SU-DHL-6 (cell line): ENCODE measurements at regions not wholly inside any gene's neighbourhood (a gene's known extent, or its start where the extent isn't known, plus 50 kb on each side); places are given as distances from the start of the nearest gene placed in this dataset.

Experiments
- H2AFZ ChIP-seq: fragments of 200-600 bp; sonication (generic); 2 replicates; pipeline ENCODE4 v1.6.1; 2014; ENCODE audit warnings: low read depth, mild to moderate bottlenecking, moderate library complexity, mixed read lengths, antibody characterized with exemption, low read length; ENCODE audit not compliant: severe bottlenecking
- H3F3A ChIP-seq: fragments of 200-600 bp; shearing (Covaris generic); 2 replicates; pipeline ENCODE4 v1.6.0; 2016; ENCODE audit warnings: antibody characterized with exemption, mild to moderate bottlenecking; ENCODE audit not compliant: insufficient read depth
- H3K27ac ChIP-seq: fragments of 200-600 bp; sonication (generic); 2 replicates; pipeline ENCODE4 v1.5.1; 2016; ENCODE audit warnings: low read depth, mild to moderate bottlenecking, low read length, moderate library complexity, mixed read lengths
- H3K27me3 ChIP-seq: fragments of 200-600 bp; sonication (generic), shearing (Covaris generic); 2 replicates; pipeline ENCODE4 v1.6.0; 2014; ENCODE audit warnings: mild to moderate bottlenecking, low read length
- H3K36me3 ChIP-seq: fragments of 200-600 bp; sonication (generic); 2 replicates; pipeline ENCODE4 v1.6.1; 2014; ENCODE audit warnings: mild to moderate bottlenecking, low read length, mixed read lengths
- H3K4me2 ChIP-seq: fragments of 300-600, 200-600 bp; shearing (Covaris generic), sonication (generic); 2 replicates; pipeline ENCODE4 v1.6.0; 2014; ENCODE audit warnings: low read length, low read depth, mild to moderate bottlenecking; ENCODE audit not compliant: poor library complexity, severe bottlenecking
- H3K4me3 ChIP-seq: fragments of 200-600 bp; sonication (generic); 2 replicates; pipeline ENCODE4 v1.5.1; 2014; ENCODE audit warnings: antibody characterized with exemption, low read length, mild to moderate bottlenecking, mixed read lengths; ENCODE audit not compliant: insufficient read depth, poor library complexity, severe bottlenecking
- H3K79me2 ChIP-seq: fragments of 200-600 bp; sonication (generic); 2 replicates; pipeline ENCODE4 v1.6.1; 2014; ENCODE audit warnings: mild to moderate bottlenecking, low read length, moderate library complexity; ENCODE audit not compliant: insufficient read depth
- H3K9ac ChIP-seq: fragments of 200-600 bp; sonication (generic); 2 replicates; pipeline ENCODE4 v1.7.0; 2014; ENCODE audit warnings: mild to moderate bottlenecking, low read length
- H3K9me2 ChIP-seq: fragments of 200-600 bp; sonication (generic); replicated peaks from 2 replicates; pipeline ENCODE4 v1.6.1; 2014; ENCODE audit warnings: low read length; ENCODE audit not compliant: insufficient read depth
- H3K9me3 ChIP-seq: fragments of 200-600 bp; sonication (generic); 2 replicates; pipeline ENCODE4 v1.6.1; 2014; ENCODE audit warnings: low read length, mixed read lengths; ENCODE audit not compliant: insufficient read depth
- H4K20me1 ChIP-seq: fragments of 200-600 bp; sonication (generic); 2 replicates; pipeline ENCODE4 v1.6.1; 2014; ENCODE audit warnings: low read depth, mild to moderate bottlenecking, antibody characterized with exemption, low read length, moderate library complexity, mixed read lengths
- CTCF ChIP-seq: fragments of 200-600 bp; sonication (generic); IDR thresholded peaks from one replicate; pipeline ENCODE4 v1.5.1; 2017; ENCODE audit warnings: antibody characterized with exemption, mild to moderate bottlenecking, low read length, moderate library complexity; ENCODE audit not compliant: insufficient read depth, poor library complexity, severe bottlenecking
- EZH2phosphoT487 ChIP-seq: fragments of 200-600 bp; sonication (generic), shearing (Covaris generic); conservative IDR thresholded peaks from 2 replicates; pipeline ENCODE4 v1.6.1; 2018; ENCODE audit warnings: mild to moderate bottlenecking, antibody characterized with exemption, low read length, moderate library complexity, mixed read lengths

DNA sequence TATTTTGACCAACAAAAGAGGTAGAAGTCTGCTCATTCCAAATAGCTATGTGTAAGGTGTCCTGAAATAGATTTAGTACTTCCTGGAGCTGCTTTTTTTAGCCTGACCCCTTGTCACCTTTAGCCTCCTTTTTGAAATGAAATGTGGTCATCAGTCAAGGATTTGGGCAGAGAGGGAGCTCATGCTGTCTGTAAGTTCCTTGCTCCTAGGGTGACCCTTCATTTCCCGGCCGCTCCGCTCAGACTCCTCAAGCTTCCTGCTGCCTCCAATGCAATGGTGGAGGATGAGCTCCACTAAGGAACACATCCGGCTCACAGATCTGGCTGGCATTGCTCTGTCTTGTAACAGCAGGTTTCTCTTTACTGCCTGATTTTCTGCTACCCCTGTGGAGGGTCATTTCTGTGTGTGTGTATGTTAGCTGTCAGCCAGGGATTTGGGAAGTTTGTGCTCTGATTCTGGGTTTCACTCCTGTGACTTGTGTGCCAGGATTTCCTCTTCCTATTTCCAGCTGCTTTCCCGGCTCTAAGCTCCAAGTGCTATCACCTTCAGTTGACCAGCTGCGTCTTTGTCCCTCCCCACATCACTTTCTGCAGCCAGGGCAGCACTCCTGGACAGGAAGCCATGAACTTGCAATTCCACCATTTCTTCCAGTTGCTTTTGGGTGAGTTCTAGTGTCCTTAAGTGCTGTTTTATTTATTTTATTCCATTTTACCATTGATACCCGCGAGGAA, 265.9 kb downstream of the ICE1 start:
- H3K27me3 ChIP-seq = no peaks in the 10 kb centered on the region
- H3K9me3 ChIP-seq = no peaks in the 10 kb centered on the region
- TF ChIP-seq CTCF (no peak), EZH2phosphoT487 (no peak)

DNA sequence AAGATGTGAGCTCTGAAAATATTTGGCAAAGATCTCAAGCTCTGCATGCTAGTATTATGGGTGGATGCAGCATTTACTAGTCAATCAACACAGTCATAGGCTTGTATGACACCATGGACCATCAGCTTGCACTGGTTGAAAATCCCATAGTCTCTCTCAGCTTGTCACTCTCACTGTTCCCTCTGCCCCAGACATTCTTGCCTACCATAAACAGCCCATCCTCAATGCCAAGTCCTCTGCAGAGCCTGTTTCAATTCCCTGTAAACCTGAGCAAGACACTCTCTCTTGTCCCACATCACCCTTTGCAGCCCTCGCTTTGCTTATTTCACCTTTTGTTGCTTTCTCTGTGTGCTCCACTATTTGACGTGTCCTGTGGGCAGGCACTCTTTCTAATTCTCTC, 264.6 kb downstream of the ICE1 start:
- no peaks in the 10 kb centered on the region for H3K36me3 ChIP-seq
- no peaks in the 10 kb centered on the region for H3K9me2 ChIP-seq
- H3K27ac ChIP-seq = no peak overlapping the region
- no peak overlapping the region for H3K4me2 ChIP-seq
- no peaks in the 10 kb centered on the region for H3K79me2 ChIP-seq
- H2AFZ ChIP-seq = no peak overlapping the region
- no peaks in the 10 kb centered on the region for H4K20me1 ChIP-seq
- H3F3A ChIP-seq = no peaks in the 10 kb centered on the region
- H3K27me3 ChIP-seq = no peaks in the 10 kb centered on the region
- no peaks in the 10 kb centered on the region for H3K9me3 ChIP-seq
- TF ChIP-seq EZH2phosphoT487 = no peak
- TF ChIP-seq CTCF = no peak
- no peak overlapping the region for H3K4me3 ChIP-seq
- H3K9ac ChIP-seq = no peak overlapping the region

More for the DNA sequence above, 265.9 kb downstream of the ICE1 start:
- Histone ChIP-seq H3K27ac (no peak overlapping the region), H3K36me3 (no peaks in the 10 kb centered on the region), H2AFZ (no peak overlapping the region), H3K4me2 (no peak overlapping the region), H3F3A (no peaks in the 10 kb centered on the region), H3K79me2 (no peaks in the 10 kb centered on the region), H3K4me3 (no peak overlapping the region), H3K9me2 (no peaks in the 10 kb centered on the region), H3K9ac (no peak overlapping the region), H4K20me1 (no peaks in the 10 kb centered on the region)

DNA sequence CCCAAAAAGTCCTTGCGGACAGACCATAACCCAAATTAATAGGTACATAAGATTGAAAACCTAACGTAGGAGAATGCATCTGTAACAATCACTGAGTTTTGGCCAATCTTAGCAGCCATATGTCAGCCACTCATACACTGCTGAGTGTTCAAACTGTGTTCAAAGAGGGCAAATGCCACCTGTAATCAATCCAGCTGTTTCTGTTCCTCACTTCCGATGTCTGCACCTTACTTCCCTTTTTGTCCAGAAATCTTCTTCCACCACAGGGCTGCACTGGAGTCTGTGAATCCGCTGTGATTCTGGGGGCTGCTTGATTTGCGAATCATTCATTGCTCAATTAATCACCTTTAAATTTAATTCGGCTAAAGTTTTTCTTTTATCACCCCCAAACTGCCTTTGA, 263.9 kb downstream of the ICE1 start:
- TF ChIP-seq EZH2phosphoT487 = no peak
- TF ChIP-seq CTCF = no peak
- Histone ChIP-seq H3K4me3 (no peak overlapping the region), H2AFZ (no peak overlapping the region), H3K4me2 (no peak overlapping the region), H3K9ac (no peak overlapping the region), H4K20me1 (no peaks in the 10 kb centered on the region), H3F3A (no peaks in the 10 kb centered on the region), H3K9me2 (no peaks in the 10 kb centered on the region), H3K27ac (no peak overlapping the region), H3K9me3 (no peaks in the 10 kb centered on the region), H3K79me2 (no peaks in the 10 kb centered on the region), H3K27me3 (no peaks in the 10 kb centered on the region), H3K36me3 (no peaks in the 10 kb centered on the region)
